Astrocyte (in vitro differentiated cells and primary cell): ENCODE measurements at regions not wholly inside any gene's neighbourhood (a gene's known extent, or its start where the extent isn't known, plus 50 kb on each side); places are given as distances from the start of the nearest gene placed in this dataset.

Experiments used
- DNase-seq: peaks from one replicate; pipeline ENCODE4 v3.0.0-alpha.2; 2010; ENCODE audit warnings: low read depth
- FAIRE-seq: peaks from 2 replicates; lab custom pipeline; 2011; peaks lifted over from hg19 to GRCh38; lab: Jason Lieb, UNC
- H2AFZ ChIP-seq: 2 replicates; pipeline ENCODE4 v1.6.0; 2012; ENCODE audit warnings: low read depth, low read length, inconsistent platforms
- H3K27ac ChIP-seq: 2 replicates; pipeline ENCODE4 v1.5.1; 2011; ENCODE audit warnings: low read depth, low read length, inconsistent platforms
- H3K27me3 ChIP-seq: 2 replicates; pipeline ENCODE4 v1.6.0; 2011; ENCODE audit warnings: low read length, inconsistent platforms; ENCODE audit not compliant: insufficient read depth
- H3K36me3 ChIP-seq: 2 replicates; pipeline ENCODE4 v1.5.1; 2011; ENCODE audit warnings: low read length, inconsistent platforms; ENCODE audit not compliant: insufficient read depth
- H3K4me1 ChIP-seq: 2 replicates; pipeline ENCODE4 v1.5.1; 2011; ENCODE audit warnings: low read length, inconsistent platforms; ENCODE audit not compliant: insufficient read depth
- H3K4me2 ChIP-seq: 2 replicates; pipeline ENCODE4 v1.6.0; 2012; ENCODE audit warnings: low read length, inconsistent platforms
- H3K4me3 ChIP-seq: 2 replicates; pipeline ENCODE4 v1.5.1; 2011; ENCODE audit warnings: low read depth, mild to moderate bottlenecking, low read length, inconsistent platforms; ENCODE audit not compliant: insufficient read depth
- H3K79me2 ChIP-seq: 2 replicates; pipeline ENCODE4 v1.6.0; 2012; ENCODE audit warnings: mild to moderate bottlenecking, low read length, inconsistent platforms; ENCODE audit not compliant: insufficient read depth
- H3K9ac ChIP-seq: 2 replicates; pipeline ENCODE4 v1.6.0; 2012; ENCODE audit warnings: mild to moderate bottlenecking, low read length, inconsistent platforms
- H3K9me3 ChIP-seq: 2 replicates; pipeline ENCODE4 v1.5.1; 2012; ENCODE audit warnings: low read depth, mild to moderate bottlenecking, low read length, inconsistent platforms; ENCODE audit not compliant: insufficient read depth
- H4K20me1 ChIP-seq: 2 replicates; pipeline ENCODE4 v1.6.0; 2012; ENCODE audit warnings: low read length, inconsistent platforms; ENCODE audit not compliant: insufficient read depth
- H3K27ac Mint-ChIP-seq: one replicate; pipeline ENCODE4 v1.8.0; 2021; ENCODE audit warnings: mild to moderate bottlenecking, mixed read lengths; ENCODE audit not compliant: unreplicated experiment
- H3K27me3 Mint-ChIP-seq: one replicate; pipeline ENCODE4 v1.8.0; 2021; ENCODE audit warnings: low read depth, mixed read lengths; ENCODE audit not compliant: unreplicated experiment
- H3K36me3 Mint-ChIP-seq: one replicate; pipeline ENCODE4 v1.8.0; 2021; ENCODE audit warnings: low read depth, mixed read lengths; ENCODE audit not compliant: unreplicated experiment
- H3K4me1 Mint-ChIP-seq: one replicate; pipeline ENCODE4 v1.8.0; 2021; ENCODE audit warnings: low read depth, mixed read lengths; ENCODE audit not compliant: unreplicated experiment
- H3K4me3 Mint-ChIP-seq: one replicate; pipeline ENCODE4 v1.8.0; 2021; ENCODE audit warnings: mild to moderate bottlenecking, moderate library complexity, mixed read lengths; ENCODE audit not compliant: unreplicated experiment
- H3K9me3 Mint-ChIP-seq: one replicate; pipeline ENCODE4 v1.8.0; 2021; ENCODE audit warnings: mild to moderate bottlenecking, mixed read lengths; ENCODE audit not compliant: unreplicated experiment
- CTCF ChIP-seq: IDR thresholded peaks from 2 replicates; pipeline ENCODE4 v1.5.1; 2011; ENCODE audit warnings: low read depth, mild to moderate bottlenecking, inconsistent platforms, low read length, moderate library complexity; ENCODE audit not compliant: insufficient read depth
- EZH2 ChIP-seq: IDR thresholded peaks from 2 replicates; pipeline ENCODE4 v1.6.1; 2012; ENCODE audit warnings: mild to moderate bottlenecking, low read length, inconsistent platforms; ENCODE audit not compliant: insufficient read depth

GRCh38 chr10:125462845-125463244, 220.1 kb downstream of the TEX36 start:
- Histone ChIP-seq H3K4me3 (no peak overlapping the region), H3K79me2 (no peaks in the 10 kb centered on the region), H3K9ac (no peak overlapping the region), H3K36me3 (no peaks in the 10 kb centered on the region), H3K27me3 (no peaks in the 10 kb centered on the region), H3K4me1 (no peaks in the 10 kb centered on the region), H3K27ac (no peak overlapping the region), H3K9me3 (no peaks in the 10 kb centered on the region), H3K4me2 (no peak overlapping the region), H2AFZ (no peak overlapping the region), H4K20me1 (no peaks in the 10 kb centered on the region)
- no peak for TF ChIP-seq EZH2
- no peak for TF ChIP-seq CTCF
- Mint-ChIP-seq H3K9me3 (peaks cover 2% of the 10 kb centered on the region), H3K4me3 (no peak overlapping the region), H3K4me1 (no peaks in the 10 kb centered on the region), H3K27me3 (peaks cover 13% of the 10 kb centered on the region), H3K36me3 (no peaks in the 10 kb centered on the region), H3K27ac (no peak overlapping the region)
- DNase-seq (no peak), FAIRE-seq (no peak)

GRCh38 chr10:125460326-125460725, 222.6 kb downstream of the TEX36 start:
- H3K27me3 ChIP-seq = no peaks in the 10 kb centered on the region
- H3K36me3 Mint-ChIP-seq = no peaks in the 10 kb centered on the region
- H3K79me2 ChIP-seq = no peaks in the 10 kb centered on the region
- no peak for TF ChIP-seq EZH2
- TF ChIP-seq CTCF = no peak
- H3K27me3 Mint-ChIP-seq = peaks cover 9% of the 10 kb centered on the region
- H3K9ac ChIP-seq = no peak overlapping the region
- H3K36me3 ChIP-seq = no peaks in the 10 kb centered on the region
- no peaks in the 10 kb centered on the region for H3K4me1 ChIP-seq
- no peak for FAIRE-seq
- H3K27ac ChIP-seq = no peak overlapping the region
- H3K9me3 Mint-ChIP-seq = peaks cover 2% of the 10 kb centered on the region
- H3K4me2 ChIP-seq = no peak overlapping the region
- H3K27ac Mint-ChIP-seq = no peak overlapping the region
- H3K4me3 ChIP-seq = no peak overlapping the region
- no peak for DNase-seq
- H3K9me3 ChIP-seq = no peaks in the 10 kb centered on the region
- no peak overlapping the region for H3K4me3 Mint-ChIP-seq
- H3K4me1 Mint-ChIP-seq = no peaks in the 10 kb centered on the region
- no peak overlapping the region for H2AFZ ChIP-seq
- H4K20me1 ChIP-seq = no peaks in the 10 kb centered on the region

GRCh38 chr10:125457406-125457805, 225.6 kb downstream of the TEX36 start:
- Histone ChIP-seq H3K4me2 (no peak overlapping the region), H3K9me3 (no peaks in the 10 kb centered on the region), H2AFZ (no peak overlapping the region), H3K79me2 (no peaks in the 10 kb centered on the region), H3K4me1 (no peaks in the 10 kb centered on the region), H3K4me3 (no peak overlapping the region), H3K9ac (no peak overlapping the region), H3K27ac (no peak overlapping the region), H4K20me1 (no peaks in the 10 kb centered on the region), H3K27me3 (no peaks in the 10 kb centered on the region), H3K36me3 (no peaks in the 10 kb centered on the region)
- H3K27me3 Mint-ChIP-seq = peaks cover 11% of the 10 kb centered on the region
- DNase-seq = no peak
- FAIRE-seq = no peak
- no peak for TF ChIP-seq CTCF
- TF ChIP-seq EZH2 = no peak
- H3K36me3 Mint-ChIP-seq = no peaks in the 10 kb centered on the region
- no peak overlapping the region for H3K4me3 Mint-ChIP-seq
- peaks cover 2% of the 10 kb centered on the region for H3K9me3 Mint-ChIP-seq
- no peaks in the 10 kb centered on the region for H3K4me1 Mint-ChIP-seq
- H3K27ac Mint-ChIP-seq = no peak overlapping the region
